MM.1S (cell line): ENCODE measurements at regions not wholly inside any gene's neighbourhood (a gene's known extent, or its start where the extent isn't known, plus 50 kb on each side); places are given as distances from the start of the nearest gene placed in this dataset.

Source experiments
- CTCF ChIP-seq: fragments of 300-600 bp; sonication (generic); IDR thresholded peaks from 2 replicates; pipeline ENCODE4 v1.5.1; 2016; ENCODE audit warnings: antibody characterized with exemption, low read length, mixed read lengths
- EZH2 ChIP-seq: fragments of 300-600 bp; sonication (generic); optimal IDR thresholded peaks from 2 replicates; pipeline ENCODE3; 2017; ENCODE audit warnings: low read depth, mild to moderate bottlenecking, antibody characterized with exemption, low read length, mixed read lengths

GRCh38 chr2:24435391-24436316, 55.4 kb upstream of the NCOA1 start:
- TF ChIP-seq CTCF (no peak), EZH2 (no peak)
